ENCODE measurements at regions not wholly inside any gene's neighbourhood (a gene's known extent, or its start where the extent isn't known, plus 50 kb on each side); places are given as distances from the start of the nearest gene placed in this dataset.

DNA sequence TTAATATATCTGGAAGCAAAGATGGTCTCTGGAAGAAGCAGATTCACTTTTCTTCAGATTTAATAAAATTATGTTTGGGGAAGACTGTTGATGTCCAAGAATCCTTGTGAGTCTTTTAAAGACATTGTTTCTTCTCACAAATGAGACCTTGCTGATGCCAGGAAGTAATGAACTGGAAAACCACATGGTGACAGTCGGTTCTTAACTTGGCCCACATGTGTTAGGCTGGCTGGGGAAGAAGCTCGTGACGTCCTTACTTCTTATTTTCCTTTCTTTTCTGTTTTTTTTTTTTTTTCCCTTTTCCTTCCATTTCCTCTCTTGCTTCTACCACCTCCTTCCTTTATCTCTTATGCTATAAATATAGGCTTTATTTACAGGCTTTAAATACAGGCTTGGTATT is 950.2 kb downstream of the BCL11B start:
- no peak for TF ChIP-seq EZH2phosphoT487 (IDR thresholded peaks at IDR 0.05; ENCODE audit: insufficient read depth, low read depth)
- TF ChIP-seq EZH2 (IDR thresholded peaks at IDR 0.05; ENCODE audit: insufficient read depth, poor library complexity, severe bottlenecking), result no peak

Measured in GM23248 (cell line).